Fibroblast of pulmonary artery (primary cell): ENCODE measurements at regions not wholly inside any gene's neighbourhood (a gene's known extent, or its start where the extent isn't known, plus 50 kb on each side); places are given as distances from the start of the nearest gene placed in this dataset.

ENCODE experiments used
- DNase-seq: peaks from one replicate; pipeline ENCODE4 v3.0.0-alpha.2; 2010; ENCODE audit warnings: low read depth
- H3K4me3 ChIP-seq: replicated peaks from 2 replicates; pipeline ENCODE4 v1.5.1; 2011; ENCODE audit warnings: low read depth, mild to moderate bottlenecking, control low read depth, low read length, moderate library complexity
- TF ChIP-seq, protein P1 (sequence below): IDR thresholded peaks from 2 replicates; pipeline ENCODE4 v1.5.1; 2011; ENCODE audit warnings: mild to moderate bottlenecking, control low read depth, low read length, inconsistent platforms; ENCODE audit errors: missing control alignments

DNA sequence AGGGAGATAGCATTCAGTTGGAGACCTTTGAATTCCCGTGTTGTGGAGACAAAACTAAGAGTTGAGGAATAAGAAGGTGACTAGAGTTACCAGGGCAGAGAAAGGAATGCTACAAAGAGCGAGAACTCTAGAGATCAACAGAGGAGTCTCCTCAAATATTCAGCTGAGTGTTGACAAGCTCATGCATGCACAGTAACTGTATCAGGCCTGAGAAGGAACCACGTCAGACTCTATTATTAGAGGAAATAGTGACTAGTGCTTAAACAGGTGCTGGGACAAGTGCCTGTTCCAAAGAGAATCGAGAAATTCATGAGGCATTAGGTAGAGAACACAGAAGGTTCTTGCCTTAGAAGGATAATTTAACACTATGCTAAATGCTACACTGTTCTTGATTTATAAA, 333.8 kb upstream of the CHORDC1 start:
- no peak for DNase-seq
- H3K4me3 ChIP-seq: no peak overlapping the region
- TF ChIP-seq, protein P1, sequence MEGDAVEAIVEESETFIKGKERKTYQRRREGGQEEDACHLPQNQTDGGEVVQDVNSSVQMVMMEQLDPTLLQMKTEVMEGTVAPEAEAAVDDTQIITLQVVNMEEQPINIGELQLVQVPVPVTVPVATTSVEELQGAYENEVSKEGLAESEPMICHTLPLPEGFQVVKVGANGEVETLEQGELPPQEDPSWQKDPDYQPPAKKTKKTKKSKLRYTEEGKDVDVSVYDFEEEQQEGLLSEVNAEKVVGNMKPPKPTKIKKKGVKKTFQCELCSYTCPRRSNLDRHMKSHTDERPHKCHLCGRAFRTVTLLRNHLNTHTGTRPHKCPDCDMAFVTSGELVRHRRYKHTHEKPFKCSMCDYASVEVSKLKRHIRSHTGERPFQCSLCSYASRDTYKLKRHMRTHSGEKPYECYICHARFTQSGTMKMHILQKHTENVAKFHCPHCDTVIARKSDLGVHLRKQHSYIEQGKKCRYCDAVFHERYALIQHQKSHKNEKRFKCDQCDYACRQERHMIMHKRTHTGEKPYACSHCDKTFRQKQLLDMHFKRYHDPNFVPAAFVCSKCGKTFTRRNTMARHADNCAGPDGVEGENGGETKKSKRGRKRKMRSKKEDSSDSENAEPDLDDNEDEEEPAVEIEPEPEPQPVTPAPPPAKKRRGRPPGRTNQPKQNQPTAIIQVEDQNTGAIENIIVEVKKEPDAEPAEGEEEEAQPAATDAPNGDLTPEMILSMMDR: no peak

DNA sequence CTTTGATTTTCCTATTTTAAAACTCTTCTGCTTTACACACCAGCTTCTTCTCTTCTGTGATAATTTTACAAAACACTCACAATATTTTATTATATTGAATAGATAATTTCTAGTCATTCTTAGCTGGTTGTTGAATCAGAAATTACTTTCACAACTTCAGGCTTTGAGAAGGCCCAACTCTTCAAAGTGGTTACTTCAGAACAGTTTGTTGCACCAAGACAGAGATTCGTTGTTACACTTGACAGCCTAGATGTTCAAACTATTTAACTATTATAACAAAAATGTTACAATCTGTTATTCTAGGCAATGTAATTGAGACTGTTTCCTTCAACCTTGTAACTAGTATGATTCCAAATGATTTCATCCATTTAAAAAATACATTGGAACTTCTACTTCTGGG, 333.2 kb upstream of the CHORDC1 start:
- TF ChIP-seq, protein P1: no peak
- H3K4me3 ChIP-seq: no peak overlapping the region
- no peak for DNase-seq

DNA sequence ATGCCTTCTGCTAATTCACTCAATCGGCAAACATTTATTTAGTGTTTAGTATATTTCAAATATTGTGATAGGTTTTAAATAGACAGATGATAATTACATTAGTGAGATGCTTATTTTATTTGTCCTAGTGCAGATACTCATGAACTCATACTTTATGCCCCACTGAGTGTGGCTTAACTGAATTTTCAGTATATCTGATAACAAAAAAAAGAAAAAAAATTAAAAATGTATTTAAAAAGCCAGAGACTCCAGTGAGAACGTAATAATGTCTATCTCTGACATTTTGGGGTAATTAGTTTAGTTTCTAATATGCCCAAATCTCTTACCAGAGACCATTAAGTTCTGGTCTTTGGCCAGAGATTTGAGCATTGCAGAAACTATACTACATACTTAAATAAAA, 332.6 kb upstream of the CHORDC1 start:
- TF ChIP-seq, protein P1: no peak
- H3K4me3 ChIP-seq: no peak overlapping the region
- DNase-seq: no peak

DNA sequence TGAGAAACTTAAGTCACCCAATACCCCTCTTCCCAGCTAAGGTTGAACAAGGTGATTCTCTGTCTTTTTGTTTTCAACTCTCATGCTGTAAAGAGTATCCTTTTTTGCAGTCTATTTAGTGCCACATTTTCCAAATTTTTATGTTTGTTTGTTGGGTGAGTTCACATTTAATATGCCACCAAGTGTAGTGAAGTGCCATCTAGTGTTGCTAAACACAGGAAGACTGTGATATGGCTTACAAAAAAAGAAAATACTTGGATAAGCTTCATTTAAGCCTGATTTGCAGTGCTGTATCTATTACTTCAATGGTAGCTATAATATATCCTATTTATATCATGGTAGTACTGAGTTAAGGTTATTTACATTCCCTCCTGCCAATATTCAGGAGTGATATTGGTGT, 319.2 kb upstream of the CHORDC1 start:
- no peak for DNase-seq
- no peak overlapping the region for H3K4me3 ChIP-seq
- TF ChIP-seq, protein P1: no peak

DNA sequence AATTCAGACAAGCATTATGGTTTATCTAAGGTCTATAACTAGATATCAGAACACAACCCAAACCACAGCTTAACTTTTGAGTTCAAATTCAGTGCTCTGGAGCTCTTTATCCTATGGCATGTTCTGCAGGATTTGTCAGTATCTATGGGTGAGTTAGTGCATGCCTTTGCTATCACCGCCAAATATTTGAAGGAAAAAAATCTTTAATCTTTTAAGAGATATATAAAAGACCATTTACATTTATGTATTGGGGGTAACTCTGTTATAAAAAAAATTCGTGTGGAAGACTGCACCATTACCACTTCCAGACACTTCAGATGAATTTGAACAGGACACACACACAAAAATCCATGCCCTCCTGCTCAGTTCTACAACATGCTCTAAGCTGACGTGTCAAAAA, 313.5 kb upstream of the CHORDC1 start:
- DNase-seq: no peak
- TF ChIP-seq, protein P1: no peak

DNA sequence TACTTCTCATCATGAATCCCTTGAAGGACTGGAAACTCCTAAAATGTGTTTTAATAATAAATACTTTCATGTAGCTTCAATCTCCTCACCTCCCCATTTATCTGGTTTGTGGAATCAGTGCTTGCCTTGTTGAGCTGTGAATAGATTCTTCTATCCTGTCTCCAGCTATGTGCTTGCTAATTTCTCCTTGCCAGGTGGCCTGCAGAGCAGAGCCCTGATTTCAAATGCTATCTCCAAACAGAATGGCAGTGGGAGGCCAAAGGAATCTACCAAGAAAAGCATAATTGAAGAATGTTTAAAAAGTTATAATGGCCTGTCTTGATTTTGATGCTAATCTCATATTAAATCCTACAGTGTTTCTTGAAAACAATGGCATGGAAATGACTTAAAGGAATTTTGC, 309.3 kb upstream of the CHORDC1 start:
- H3K4me3 ChIP-seq: no peak overlapping the region
- DNase-seq: no peak
- TF ChIP-seq, protein P1: no peak

More for the DNA sequence above, 313.5 kb upstream of the CHORDC1 start:
- H3K4me3 ChIP-seq: no peak overlapping the region

DNA sequence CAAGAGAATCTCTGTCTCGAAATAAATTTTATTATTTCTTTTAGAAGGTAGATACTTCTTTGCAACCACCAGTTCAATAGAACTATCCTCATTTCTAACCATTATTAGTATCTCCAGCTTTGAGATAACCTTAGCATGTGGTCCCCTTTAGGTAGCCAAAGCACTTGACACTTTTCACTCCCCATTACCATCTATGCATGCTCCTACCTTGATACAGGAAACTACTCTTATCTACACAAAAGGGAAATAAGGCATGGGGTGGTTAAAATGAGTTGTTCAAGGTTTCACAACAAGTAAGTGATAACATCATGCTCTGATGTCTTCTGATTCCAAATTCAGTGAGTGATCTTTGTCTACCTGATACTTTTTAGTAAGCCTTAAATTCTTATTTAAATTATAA, 308.2 kb upstream of the CHORDC1 start:
- H3K4me3 ChIP-seq: no peak overlapping the region
- no peak for DNase-seq
- TF ChIP-seq, protein P1: no peak
